Loucy (cell line): ENCODE measurements at regions not wholly inside any gene's neighbourhood (a gene's known extent, or its start where the extent isn't known, plus 50 kb on each side); places are given as distances from the start of the nearest gene placed in this dataset.

Experiments used
- H2AFZ ChIP-seq: fragments of 200-600 bp; sonication (generic); 2 replicates; pipeline ENCODE4 v1.6.0; 2016; ENCODE audit warnings: antibody characterized with exemption, mild to moderate bottlenecking, low read length, moderate library complexity
- H3F3A ChIP-seq: fragments of 200-600 bp; 2 replicates; pipeline ENCODE4 v1.6.0; 2016; ENCODE audit warnings: antibody characterized with exemption, low read depth, mild to moderate bottlenecking
- H3K27me3 ChIP-seq: fragments of 200-600 bp; sonication (generic); 2 replicates; pipeline ENCODE4 v1.6.1; 2014; ENCODE audit warnings: low read length, mild to moderate bottlenecking; ENCODE audit not compliant: insufficient read depth, poor library complexity, severe bottlenecking
- H3K36me3 ChIP-seq: fragments of 200-600 bp; sonication (generic); 2 replicates; pipeline ENCODE4 v1.6.1; 2016; ENCODE audit warnings: low read length; ENCODE audit not compliant: insufficient read depth
- H3K4me1 ChIP-seq: fragments of 200-600 bp; sonication (generic); 2 replicates; pipeline ENCODE4 v1.5.1; 2014; ENCODE audit warnings: low read length, mild to moderate bottlenecking; ENCODE audit not compliant: insufficient read depth, poor library complexity, severe bottlenecking
- H3K4me2 ChIP-seq: fragments of 200-600 bp; sonication (generic); 2 replicates; pipeline ENCODE4 v1.6.0; 2014; ENCODE audit warnings: antibody characterized with exemption, low read length, low read depth, mild to moderate bottlenecking; ENCODE audit not compliant: poor library complexity, severe bottlenecking
- H3K4me3 ChIP-seq: fragments of 200-600 bp; sonication (generic); 2 replicates; pipeline ENCODE4 v1.5.1; 2014; ENCODE audit warnings: low read length, mild to moderate bottlenecking, mixed read lengths; ENCODE audit not compliant: poor library complexity, severe bottlenecking
- H3K79me2 ChIP-seq: fragments of 200-600 bp; sonication (generic); 2 replicates; pipeline ENCODE4 v1.6.1; 2014; ENCODE audit warnings: low read length; ENCODE audit not compliant: insufficient read depth
- H3K9ac ChIP-seq: fragments of 200-600 bp; sonication (generic); 2 replicates; pipeline ENCODE4 v1.6.0; 2014; ENCODE audit warnings: mild to moderate bottlenecking, low read depth, low read length, moderate library complexity; ENCODE audit not compliant: poor library complexity, severe bottlenecking
- H3K9me2 ChIP-seq: fragments of 200-600 bp; sonication (generic); replicated peaks from 2 replicates; pipeline ENCODE4 v1.6.1; 2016; ENCODE audit warnings: low read depth, low read length, mixed read lengths
- H3K9me3 ChIP-seq: fragments of 200-600 bp; sonication (generic); 2 replicates; pipeline ENCODE4 v1.6.1; 2014; ENCODE audit warnings: mild to moderate bottlenecking, antibody characterized with exemption, low read length, low read depth; ENCODE audit not compliant: insufficient read depth
- H4K20me1 ChIP-seq: fragments of 200-600 bp; sonication (generic); 2 replicates; pipeline ENCODE4 v1.6.0; 2014; ENCODE audit warnings: antibody characterized with exemption, low read length, mild to moderate bottlenecking; ENCODE audit not compliant: insufficient read depth, poor library complexity, severe bottlenecking
- CTCF ChIP-seq: fragments of 200-600 bp; sonication (generic); conservative IDR thresholded peaks from 2 replicates; pipeline ENCODE4 v1.5.1; 2014; ENCODE audit warnings: mild to moderate bottlenecking, antibody characterized with exemption, low read length
- EZH2phosphoT487 ChIP-seq: fragments of 200-600 bp; IDR thresholded peaks from 2 replicates; pipeline ENCODE4 v1.6.1; 2018; ENCODE audit warnings: antibody characterized with exemption, mild to moderate bottlenecking, moderate library complexity, borderline replicate concordance

- Histone ChIP-seq H3K36me3 (no peaks in the 10 kb centered on the region), H3K27me3 (no peaks in the 10 kb centered on the region), H4K20me1 (no peaks in the 10 kb centered on the region), H3K9me2 (no peaks in the 10 kb centered on the region), H3K4me3 (no peak overlapping the region), H3K79me2 (no peaks in the 10 kb centered on the region), H2AFZ (no peak overlapping the region), H3K9me3 (no peaks in the 10 kb centered on the region), H3K4me1 (peaks cover 6% of the 10 kb centered on the region), H3K9ac (no peak overlapping the region), H3F3A (no peaks in the 10 kb centered on the region), H3K4me2 (no peak overlapping the region)
- TF ChIP-seq CTCF (no peak), EZH2phosphoT487 (no peak)
These were observed 61.6 kb upstream of the PRR23C start for GRCh38 chr3:139106013-139106932.

DNA sequence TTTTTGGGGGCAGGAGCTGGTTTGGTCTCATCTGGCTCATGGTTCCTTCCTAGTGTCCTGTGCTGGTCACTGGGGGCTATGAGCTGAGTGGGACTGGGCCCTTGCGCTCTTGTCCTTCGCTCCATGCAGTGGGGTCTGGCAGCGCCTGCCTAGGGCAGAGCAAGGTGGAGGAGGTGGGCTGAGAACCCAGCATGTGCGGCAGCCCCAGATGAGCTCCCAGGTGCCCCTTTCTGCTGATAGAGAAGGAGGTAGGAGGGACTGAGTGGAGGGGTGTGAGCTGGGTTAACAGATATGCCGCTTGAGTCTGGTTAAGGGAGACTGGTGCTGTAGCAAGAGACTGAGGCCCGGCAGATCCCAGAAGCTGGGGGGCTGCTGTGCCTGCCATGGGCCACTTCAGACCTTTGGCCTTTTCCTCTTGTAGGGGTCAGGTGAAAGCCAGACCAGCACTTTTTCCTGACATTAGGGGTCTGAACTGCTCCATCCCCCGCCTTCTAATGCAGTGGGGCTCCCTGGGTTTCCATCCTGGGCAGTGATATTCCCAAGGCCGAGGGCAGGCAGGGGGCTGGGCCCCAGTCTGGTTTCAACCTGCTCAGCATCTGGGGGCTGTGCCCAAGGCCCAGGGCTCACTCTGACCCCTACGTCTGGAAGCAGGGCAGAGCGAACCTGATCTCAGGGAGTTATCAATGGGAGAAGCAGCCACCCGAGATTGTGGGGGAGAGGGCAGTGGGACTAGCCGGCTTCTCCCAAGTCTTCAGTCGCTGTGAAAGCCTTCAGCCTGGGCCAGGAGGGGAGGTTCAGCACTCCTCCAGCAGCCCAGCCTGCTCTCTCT lies 62.9 kb upstream of the PRR23C start:
- no peaks in the 10 kb centered on the region for H4K20me1 ChIP-seq
- H3K36me3 ChIP-seq = no peaks in the 10 kb centered on the region
- H3K9ac ChIP-seq = no peak overlapping the region

More for the DNA sequence above, 62.9 kb upstream of the PRR23C start:
- H2AFZ ChIP-seq = no peak overlapping the region
- H3K4me1 ChIP-seq = peaks cover 9% of the 10 kb centered on the region
- no peaks in the 10 kb centered on the region for H3K9me3 ChIP-seq
- H3F3A ChIP-seq = no peaks in the 10 kb centered on the region
- no peaks in the 10 kb centered on the region for H3K9me2 ChIP-seq
- H3K79me2 ChIP-seq = no peaks in the 10 kb centered on the region
- TF ChIP-seq CTCF (no peak), EZH2phosphoT487 (no peak)
- H3K4me2 ChIP-seq = no peak overlapping the region
- H3K27me3 ChIP-seq = no peaks in the 10 kb centered on the region
- H3K4me3 ChIP-seq = no peak overlapping the region
